DOHH2 (cell line): ENCODE measurements at regions not wholly inside any gene's neighbourhood (a gene's known extent, or its start where the extent isn't known, plus 50 kb on each side); places are given as distances from the start of the nearest gene placed in this dataset.

Experiments
- EZH2phosphoT487 ChIP-seq: fragments of 200-600 bp; sonication (generic); IDR thresholded peaks from 2 replicates; pipeline ENCODE4 v1.6.1; 2017; ENCODE audit warnings: borderline replicate concordance, mild to moderate bottlenecking, antibody characterized with exemption, low read length, moderate library complexity, mixed read lengths
- TF ChIP-seq, protein P1 (sequence below): fragments of 200-600 bp; sonication (generic); IDR thresholded peaks from one replicate; pipeline ENCODE4 v1.5.1; 2014; ENCODE audit warnings: antibody characterized with exemption, mild to moderate bottlenecking, low read depth, low read length; ENCODE audit not compliant: poor library complexity, severe bottlenecking

DNA sequence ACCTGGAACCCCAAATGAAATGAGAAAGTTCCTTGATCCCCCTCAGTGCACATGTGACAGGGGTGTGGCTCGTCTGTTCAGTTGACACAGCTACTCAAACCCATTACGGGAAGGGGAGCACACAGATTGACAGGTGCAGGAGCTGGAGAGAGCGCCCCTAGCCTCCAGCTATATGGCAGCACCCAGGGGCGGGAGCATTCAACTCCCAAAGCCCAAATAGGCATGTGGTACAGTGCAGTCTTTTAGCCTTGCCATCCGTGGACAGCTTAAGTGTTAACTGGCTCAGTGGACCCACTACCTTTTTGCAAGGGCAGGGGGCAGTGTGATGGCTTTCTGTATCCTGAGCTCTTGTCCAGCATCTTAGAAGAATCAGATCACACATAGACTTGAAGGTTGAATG, 1374.2 kb upstream of the ALCAM start:
- TF ChIP-seq, protein P1, sequence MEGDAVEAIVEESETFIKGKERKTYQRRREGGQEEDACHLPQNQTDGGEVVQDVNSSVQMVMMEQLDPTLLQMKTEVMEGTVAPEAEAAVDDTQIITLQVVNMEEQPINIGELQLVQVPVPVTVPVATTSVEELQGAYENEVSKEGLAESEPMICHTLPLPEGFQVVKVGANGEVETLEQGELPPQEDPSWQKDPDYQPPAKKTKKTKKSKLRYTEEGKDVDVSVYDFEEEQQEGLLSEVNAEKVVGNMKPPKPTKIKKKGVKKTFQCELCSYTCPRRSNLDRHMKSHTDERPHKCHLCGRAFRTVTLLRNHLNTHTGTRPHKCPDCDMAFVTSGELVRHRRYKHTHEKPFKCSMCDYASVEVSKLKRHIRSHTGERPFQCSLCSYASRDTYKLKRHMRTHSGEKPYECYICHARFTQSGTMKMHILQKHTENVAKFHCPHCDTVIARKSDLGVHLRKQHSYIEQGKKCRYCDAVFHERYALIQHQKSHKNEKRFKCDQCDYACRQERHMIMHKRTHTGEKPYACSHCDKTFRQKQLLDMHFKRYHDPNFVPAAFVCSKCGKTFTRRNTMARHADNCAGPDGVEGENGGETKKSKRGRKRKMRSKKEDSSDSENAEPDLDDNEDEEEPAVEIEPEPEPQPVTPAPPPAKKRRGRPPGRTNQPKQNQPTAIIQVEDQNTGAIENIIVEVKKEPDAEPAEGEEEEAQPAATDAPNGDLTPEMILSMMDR: no peak
- no peak for TF ChIP-seq EZH2phosphoT487
